ENCODE measurements at regions not wholly inside any gene's neighbourhood (a gene's known extent, or its start where the extent isn't known, plus 50 kb on each side); places are given as distances from the start of the nearest gene placed in this dataset.

GRCh38 chr13:21831654-21832324 is 160.9 kb downstream of the FGF9 start:
- no peaks in the 10 kb centered on the region for H3K4me1 ChIP-seq
- no peak for TF ChIP-seq CTCF (IDR thresholded peaks at IDR 0.05)
- H3K36me3 ChIP-seq, result no peaks in the 10 kb centered on the region
- FAIRE-seq (no peak), ATAC-seq (no peak), DNase-seq (no peak)
- H3K9me3 ChIP-seq, result no peaks in the 10 kb centered on the region
- H3K27ac ChIP-seq, result no peak overlapping the region
- H3K4me3 ChIP-seq, result no peak overlapping the region
- intact Hi-C loops (cut with DNase I), result no loop called here
- no peaks in the 10 kb centered on the region for H3K27me3 ChIP-seq
- WGBS, 2 donors, result 78 to 86% methylated on average over 13 of the region's 13 CpGs

GRCh38 chr13:21833921-21834320 is 163.0 kb downstream of the FGF9 start:
- no peak overlapping the region for H3K27ac ChIP-seq
- ATAC-seq (no peak), FAIRE-seq (no peak), DNase-seq (no peak)
- H3K36me3 ChIP-seq, result no peaks in the 10 kb centered on the region
- no peaks in the 10 kb centered on the region for H3K4me1 ChIP-seq
- no peak overlapping the region for H3K4me3 ChIP-seq
- H3K27me3 ChIP-seq, result no peaks in the 10 kb centered on the region
- intact Hi-C loops (cut with DNase I), result no loop called here
- no peak for TF ChIP-seq CTCF (IDR thresholded peaks at IDR 0.05)
- no peaks in the 10 kb centered on the region for H3K9me3 ChIP-seq
- WGBS, 2 donors, result 55 to 56% methylated on average over 9 of the region's 9 CpGs

GRCh38 chr13:21834521-21834920 is 163.6 kb downstream of the FGF9 start:
- no peaks in the 10 kb centered on the region for H3K27me3 ChIP-seq
- no peaks in the 10 kb centered on the region for H3K9me3 ChIP-seq
- ATAC-seq, result no peak
- TF ChIP-seq CTCF (IDR thresholded peaks at IDR 0.05), result no peak
- WGBS, 2 donors, result 33 to 39% methylated on average over 6 of the region's 6 CpGs
- no peaks in the 10 kb centered on the region for H3K4me1 ChIP-seq
- FAIRE-seq, result no peak
- intact Hi-C loops (cut with DNase I), result no loop called here
- no peak for DNase-seq
- H3K4me3 ChIP-seq, result no peak overlapping the region
- no peak overlapping the region for H3K27ac ChIP-seq
- H3K36me3 ChIP-seq, result no peaks in the 10 kb centered on the region

GRCh38 chr13:21837288-21837687 is 166.4 kb downstream of the FGF9 start:
- no peak for ATAC-seq
- TF ChIP-seq CTCF (IDR thresholded peaks at IDR 0.05), result no peak
- Histone ChIP-seq H3K36me3 (no peaks in the 10 kb centered on the region), H3K27ac (no peak overlapping the region), H3K27me3 (no peaks in the 10 kb centered on the region), H3K9me3 (no peaks in the 10 kb centered on the region), H3K4me3 (no peak overlapping the region), H3K4me1 (no peaks in the 10 kb centered on the region)
- WGBS, 2 donors, result 55 to 65% methylated on average over 3 of the region's 3 CpGs
- no peak for FAIRE-seq
- DNase-seq, result no peak
- intact Hi-C loops (cut with DNase I), result no loop called here

- Histone ChIP-seq H3K36me3 (no peaks in the 10 kb centered on the region), H3K4me1 (no peaks in the 10 kb centered on the region), H3K9me3 (no peaks in the 10 kb centered on the region), H3K27me3 (no peaks in the 10 kb centered on the region), H3K27ac (no peak overlapping the region), H3K4me3 (no peak overlapping the region)
- FAIRE-seq, result no peak
- ATAC-seq, result peak in 1 of 4 donors; percentile 18
- 33 to 34% methylated on average over 11 of the region's 11 CpGs for WGBS, 2 donors
- no peak for DNase-seq
- no peak for TF ChIP-seq CTCF (IDR thresholded peaks at IDR 0.05)
- intact Hi-C loops (cut with DNase I), result no loop called here
Observed at GRCh38 chr13:21837841-21838551, 167.1 kb downstream of the FGF9 start.
